HG03571 (cell line): ENCODE measurements at regions not wholly inside any gene's neighbourhood (a gene's known extent, or its start where the extent isn't known, plus 50 kb on each side); places are given as distances from the start of the nearest gene placed in this dataset.
"Not testable (repeated sequence)": the region's sequence is repeated elsewhere in the genome, so short reads cannot be mapped to it uniquely, and the experiment has no call there.

Experiments
- ATAC-seq: cut with Tn5 transposase; IDR thresholded peaks from one replicate; pipeline ENCODE4 v1.9.1; 2021; ENCODE audit not compliant: unreplicated experiment

DNA sequence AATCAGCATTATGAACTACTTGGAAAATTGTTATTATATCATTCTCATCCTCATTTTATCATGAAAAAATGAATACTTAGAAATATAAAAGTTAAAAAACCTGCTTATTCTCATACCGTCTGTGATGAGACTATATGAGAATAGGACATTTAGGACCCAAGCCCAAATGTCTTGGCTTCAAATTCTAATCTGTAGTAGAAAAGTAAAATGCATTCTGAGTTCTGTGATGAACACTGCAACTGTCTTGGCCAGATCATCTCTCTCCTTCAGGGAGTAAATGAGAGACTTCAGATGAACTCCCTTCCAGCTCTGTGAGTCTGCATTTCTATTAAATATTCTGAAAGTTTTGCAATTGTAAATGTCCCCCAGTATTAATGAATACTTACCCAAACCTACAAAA, 940.7 kb upstream of the KLHL29 start:
- no peak for ATAC-seq

DNA sequence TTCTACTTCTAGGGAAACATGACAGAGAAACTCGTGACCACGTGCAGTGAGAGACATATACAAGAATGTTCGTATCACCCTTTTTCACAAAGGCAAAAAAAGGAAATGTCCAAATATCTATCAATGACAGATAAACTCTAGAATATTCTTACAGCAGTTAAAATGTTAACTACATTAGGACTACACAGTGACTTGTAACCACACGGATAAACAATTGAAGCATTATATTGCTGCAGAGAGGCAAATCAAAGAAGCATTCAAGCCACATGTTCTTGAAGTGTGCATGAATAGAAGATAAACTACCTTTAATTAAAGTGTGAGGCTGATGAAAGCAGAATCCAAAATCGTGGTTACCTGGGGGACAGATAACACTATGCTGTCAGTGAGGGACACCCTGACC, 935.3 kb upstream of the KLHL29 start:
- no peak for ATAC-seq

DNA sequence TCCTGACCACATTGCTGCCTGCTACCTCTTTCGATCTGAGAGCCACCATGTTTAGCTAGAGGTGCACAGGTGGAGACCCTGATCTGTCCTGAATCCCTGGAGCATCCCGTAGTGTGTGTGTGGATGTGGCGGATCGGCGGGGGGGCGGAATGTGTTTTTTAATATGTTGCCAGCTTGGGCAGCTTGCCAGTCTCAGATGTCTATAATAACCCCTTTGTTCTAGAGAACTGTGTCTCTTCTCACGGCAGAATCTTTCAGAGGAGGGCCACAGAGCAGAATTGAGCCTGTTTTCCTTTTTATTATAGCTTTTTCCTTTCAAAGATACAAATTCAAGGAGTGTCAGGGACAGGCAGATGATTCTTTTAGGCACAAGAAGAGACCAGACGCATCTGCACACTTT, 934.1 kb upstream of the KLHL29 start:
- no peak for ATAC-seq

DNA sequence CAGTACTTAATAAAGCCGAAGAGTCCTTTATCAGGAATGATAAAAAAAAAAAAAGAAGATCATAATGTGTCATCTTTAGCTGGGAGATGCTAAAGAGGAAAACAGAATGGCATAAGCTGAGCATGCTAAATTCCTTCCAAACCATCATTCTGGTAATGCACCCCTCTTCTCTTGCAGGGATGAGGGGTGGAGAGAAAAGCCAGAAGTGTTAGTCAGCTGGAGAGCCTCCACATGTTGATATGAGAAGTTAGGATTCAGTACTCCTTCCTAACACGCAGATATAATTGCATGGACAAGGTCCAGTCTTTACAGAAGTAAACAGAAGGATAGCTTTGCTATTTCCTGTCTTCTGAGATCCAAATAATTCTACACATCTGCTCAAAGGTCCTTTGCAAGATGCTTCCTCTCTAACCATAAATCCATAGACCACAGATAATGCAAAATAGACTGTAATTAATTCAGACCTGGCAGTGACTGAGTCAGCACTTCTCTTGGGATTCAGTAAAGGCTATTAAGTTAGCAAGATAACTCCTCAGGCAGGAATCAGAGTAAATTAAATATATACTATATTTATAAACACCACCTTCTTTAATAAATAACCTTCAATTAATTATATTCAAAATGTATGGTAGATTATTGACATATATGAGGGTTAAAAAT, 930.0 kb upstream of the KLHL29 start:
- no peak for ATAC-seq

DNA sequence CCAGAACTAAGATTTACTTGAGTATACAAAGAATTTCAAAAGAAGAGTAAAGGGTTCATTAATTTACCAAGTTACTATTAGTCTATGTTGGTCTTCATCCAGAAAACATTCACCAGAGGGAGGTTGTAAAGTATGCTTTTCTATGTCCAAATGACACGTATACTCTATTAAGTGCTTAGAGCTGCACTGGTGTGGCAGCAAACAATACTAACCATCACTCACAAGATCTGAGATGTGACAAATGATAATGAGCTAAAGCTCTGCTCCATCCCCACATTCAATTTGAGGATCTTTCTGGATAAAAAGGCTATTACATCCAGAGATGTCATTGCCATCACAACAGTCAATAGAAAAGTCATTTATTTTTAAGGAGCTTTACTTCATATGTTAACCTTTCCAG, 926.5 kb upstream of the KLHL29 start:
- ATAC-seq, result no peak

DNA sequence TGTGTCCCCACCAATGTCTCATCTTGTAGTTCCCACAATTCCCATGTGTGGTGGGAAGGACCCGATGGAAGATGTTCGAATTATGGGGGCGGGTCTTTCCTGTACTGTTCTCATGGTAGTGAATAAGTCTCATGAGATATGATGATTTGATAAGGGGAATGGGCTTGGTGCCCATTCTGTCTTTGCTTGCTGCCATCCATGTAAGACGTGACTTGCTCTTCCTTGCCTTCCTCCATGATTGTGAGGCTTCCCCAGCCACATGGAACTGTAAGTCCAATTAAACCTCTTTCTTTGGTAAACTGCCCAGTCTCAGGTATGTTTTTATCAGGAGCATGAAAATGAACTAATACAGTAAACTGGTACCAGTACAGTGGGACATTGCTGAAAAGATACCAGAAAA, 909.9 kb upstream of the KLHL29 start:
- ATAC-seq, result not testable (repeated sequence)

DNA sequence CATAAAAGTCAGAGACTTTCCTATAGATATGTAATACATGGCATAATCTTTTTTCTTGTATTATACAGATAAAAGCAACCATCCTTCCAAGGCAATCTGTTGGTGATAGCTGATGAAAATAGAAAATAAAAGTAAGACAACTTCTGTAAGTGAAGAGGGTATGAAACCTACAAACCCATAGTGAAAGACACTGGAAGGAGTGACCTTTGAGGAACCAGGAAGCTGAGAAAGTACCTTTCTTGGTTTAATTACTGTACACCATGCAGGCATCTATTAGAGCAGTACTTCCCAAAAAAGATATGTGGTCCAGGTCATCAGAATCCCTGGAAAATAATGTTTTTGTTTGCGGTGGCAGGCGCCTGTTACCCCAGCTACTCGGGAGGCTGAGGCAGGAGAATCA, 906.6 kb upstream of the KLHL29 start:
- ATAC-seq, result no peak

DNA sequence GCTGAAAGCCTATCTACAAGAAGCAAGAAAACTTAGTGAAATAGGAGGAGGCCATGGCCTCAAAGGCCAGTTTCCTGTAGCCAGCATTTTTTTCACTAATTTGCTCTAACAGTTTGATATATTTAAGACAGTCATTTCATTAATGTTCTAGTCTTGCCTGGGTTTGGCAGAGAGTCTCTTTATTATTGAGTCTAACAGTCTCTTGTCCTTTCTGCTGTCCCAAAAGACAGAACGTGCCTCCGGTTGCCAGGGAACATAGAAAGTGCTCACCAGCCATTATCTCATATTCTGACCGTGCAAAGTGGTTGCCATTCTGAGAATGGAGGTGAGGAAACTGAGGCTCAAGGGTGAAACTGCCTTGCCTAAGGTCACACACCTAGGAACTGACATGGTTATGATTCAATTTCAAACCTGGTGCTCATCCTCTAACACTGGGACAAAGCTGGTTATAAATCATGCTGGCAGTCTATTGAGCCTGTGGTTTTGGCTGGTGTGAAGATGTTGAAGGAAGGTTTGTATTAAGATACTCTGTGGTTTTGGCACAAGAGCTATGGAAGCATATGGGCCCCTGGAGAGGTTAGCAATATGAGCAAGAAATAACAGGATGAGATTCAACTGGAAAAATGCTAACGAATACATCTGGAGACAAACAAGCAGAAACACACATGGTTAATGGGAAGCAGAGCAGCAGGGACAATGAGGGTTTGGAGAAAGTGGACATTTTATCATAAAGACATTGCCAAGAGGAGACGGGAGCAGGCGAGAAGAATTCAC, 903.3 kb upstream of the KLHL29 start:
- ATAC-seq, result no peak

DNA sequence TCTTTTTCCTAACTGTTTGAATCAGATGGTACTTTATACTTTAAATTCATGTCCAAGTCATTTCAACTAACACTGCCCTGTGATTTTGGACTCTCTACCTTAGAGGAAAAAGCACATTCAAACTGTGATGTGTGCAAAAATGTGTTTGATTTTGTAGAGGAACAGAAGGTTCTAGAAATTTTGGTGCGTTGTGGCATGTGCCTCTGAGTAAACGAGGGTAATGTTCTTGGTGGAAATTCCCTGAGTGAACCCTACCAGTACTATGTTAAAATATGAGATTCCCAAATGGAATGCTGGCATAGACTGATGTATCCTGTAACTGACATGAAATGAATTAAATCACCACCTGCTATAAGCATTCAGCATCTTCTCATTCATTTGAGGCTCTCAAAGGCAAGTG, 901.9 kb upstream of the KLHL29 start:
- ATAC-seq, result no peak

DNA sequence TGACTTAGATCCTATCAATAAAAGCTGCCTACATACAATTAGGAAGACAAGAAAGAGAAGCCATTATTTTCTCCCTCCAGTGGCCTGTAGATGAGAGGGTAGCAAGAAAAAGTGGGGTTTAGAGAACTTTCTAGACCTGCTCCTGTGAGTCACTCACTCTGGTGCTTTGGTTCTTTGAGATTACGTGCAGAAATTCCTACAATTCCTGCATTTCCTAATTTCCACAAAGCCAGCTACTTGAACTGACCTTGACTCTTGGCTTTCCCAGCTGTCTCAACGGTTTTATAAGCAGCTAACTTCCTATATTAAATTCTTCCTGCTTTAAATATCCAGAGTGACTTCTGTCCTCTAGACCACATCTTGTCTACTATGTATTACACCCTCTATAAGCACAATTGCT, 899.5 kb upstream of the KLHL29 start:
- no peak for ATAC-seq

DNA sequence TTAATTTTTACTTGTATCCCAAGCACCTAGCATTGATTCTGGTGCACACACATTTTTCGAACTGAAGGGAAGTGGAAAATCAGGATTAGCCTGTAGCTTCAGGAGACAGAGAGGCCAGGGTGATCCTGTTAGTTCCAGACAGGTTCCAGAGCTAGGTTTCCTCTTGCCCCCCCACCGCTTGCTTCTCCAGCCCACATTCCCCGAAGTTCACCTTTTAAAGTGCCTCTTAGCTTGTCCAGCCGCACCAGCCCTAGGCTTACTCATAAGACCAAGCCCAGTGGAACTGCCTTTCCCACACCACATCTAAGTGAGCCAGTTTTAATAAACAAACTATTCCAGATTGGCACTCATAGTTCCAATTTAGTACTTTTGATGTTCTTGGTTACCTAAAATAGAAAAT, 898.6 kb upstream of the KLHL29 start:
- no peak for ATAC-seq

DNA sequence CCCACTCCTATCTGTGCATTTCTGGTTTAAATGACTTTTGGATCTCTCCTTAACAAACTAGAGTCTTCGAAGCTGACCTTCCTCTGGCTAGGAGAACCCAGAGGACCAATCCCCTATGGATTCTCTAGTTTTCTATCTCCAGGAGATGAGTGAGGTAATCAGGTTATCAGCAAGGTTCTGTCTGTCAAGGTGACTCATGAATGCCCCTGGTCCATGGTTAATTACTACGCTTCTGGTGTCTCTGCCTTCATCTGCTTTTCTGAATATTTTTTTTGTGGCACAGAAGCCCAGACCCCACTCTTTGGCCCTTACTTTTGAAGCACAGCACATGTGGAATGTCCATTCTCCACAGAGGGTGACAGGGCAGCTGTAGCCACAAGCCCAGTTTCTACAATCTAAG, 897.9 kb upstream of the KLHL29 start:
- no peak for ATAC-seq

DNA sequence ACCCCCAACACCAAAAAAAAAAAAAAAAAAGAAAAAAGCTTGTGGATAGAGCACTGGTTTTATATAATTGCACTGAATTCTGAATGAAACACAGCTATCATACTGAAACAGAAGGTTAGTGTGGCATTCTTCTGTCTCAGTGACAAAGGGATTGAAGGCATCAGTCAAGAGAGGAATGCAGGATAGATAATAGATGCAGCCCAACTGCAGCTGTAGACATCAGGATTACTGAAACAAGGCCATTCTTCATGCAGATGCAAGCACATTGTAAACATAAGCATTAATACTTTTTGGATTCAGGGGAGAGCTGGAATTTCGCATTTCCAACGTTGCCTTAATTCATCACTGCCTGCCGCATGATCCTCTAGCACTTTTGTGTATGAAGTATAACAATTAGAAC, 897.4 kb upstream of the KLHL29 start:
- no peak for ATAC-seq

DNA sequence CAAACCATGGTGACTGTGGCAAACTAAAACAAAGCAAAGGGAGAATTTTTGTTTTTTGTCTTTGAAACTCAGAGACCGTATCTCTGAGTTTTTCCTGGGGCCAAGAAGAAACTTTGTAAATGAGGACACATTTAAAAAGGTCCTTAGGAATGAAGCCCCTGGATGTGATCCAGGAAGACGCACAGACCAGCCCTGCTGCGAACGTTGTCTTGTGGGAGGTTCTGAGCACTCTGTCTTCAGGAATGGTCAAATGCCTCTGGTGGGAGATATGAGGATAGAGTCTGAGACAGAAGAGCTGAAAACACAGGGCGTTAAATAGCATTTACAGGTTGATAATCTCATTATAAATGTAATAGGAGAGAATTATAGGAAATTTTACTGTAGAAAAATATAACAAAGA, 893.5 kb upstream of the KLHL29 start:
- ATAC-seq, result no peak

DNA sequence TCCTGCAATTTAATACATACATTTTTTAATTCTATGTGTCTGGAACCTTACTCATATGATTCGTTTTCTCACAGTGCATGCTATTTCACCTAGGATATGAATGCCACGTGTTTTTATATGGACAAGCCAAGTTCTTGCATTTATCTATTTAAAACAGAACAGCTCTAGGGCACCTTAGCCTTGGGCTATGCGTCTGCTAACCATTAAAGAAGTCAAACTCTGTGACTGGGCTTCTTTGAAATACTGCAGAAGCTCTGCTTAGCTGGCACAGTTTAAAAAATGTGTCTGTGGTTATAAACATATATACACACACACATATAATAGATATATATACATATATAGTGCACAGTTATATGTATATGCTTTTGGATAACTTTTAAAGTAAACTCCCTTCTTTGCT, 890.8 kb upstream of the KLHL29 start:
- no peak for ATAC-seq

DNA sequence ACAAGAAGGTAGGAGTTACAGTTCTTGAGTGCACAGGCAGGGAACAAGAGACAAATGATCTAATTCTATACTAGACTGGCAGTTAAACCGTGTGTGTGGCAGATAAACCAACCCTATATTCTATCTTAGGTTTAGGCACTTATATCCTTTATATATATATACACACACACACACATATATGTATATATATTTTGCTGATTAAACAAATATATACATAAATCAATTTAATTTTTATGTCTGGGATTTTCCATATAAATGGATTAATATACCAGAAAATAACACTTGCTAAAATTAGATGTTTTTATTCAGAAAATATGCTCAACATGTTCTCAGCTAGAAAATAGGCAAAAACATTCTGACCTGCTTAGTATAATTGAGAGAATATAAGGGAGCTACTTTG, 887.9 kb upstream of the KLHL29 start:
- ATAC-seq, result no peak

DNA sequence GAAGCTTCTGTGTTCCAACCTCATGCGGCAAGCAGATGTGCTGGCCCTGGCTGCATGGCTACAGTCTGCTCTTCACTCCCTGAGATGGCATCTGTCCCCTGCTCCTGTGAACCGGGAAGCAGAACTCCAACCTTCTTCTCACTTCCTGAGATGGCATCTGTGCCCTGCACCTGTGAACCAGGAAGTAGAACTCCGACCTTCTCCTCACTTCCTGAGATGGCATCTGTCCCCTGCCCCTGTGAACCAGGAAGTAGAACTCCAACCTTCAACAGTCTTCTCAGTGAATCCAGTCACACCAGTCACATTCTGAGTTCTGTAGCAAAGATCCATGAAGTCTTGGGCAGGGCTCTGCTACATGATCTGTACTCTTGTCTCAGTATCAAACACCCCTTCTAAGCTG, 887.2 kb upstream of the KLHL29 start:
- no peak for ATAC-seq

DNA sequence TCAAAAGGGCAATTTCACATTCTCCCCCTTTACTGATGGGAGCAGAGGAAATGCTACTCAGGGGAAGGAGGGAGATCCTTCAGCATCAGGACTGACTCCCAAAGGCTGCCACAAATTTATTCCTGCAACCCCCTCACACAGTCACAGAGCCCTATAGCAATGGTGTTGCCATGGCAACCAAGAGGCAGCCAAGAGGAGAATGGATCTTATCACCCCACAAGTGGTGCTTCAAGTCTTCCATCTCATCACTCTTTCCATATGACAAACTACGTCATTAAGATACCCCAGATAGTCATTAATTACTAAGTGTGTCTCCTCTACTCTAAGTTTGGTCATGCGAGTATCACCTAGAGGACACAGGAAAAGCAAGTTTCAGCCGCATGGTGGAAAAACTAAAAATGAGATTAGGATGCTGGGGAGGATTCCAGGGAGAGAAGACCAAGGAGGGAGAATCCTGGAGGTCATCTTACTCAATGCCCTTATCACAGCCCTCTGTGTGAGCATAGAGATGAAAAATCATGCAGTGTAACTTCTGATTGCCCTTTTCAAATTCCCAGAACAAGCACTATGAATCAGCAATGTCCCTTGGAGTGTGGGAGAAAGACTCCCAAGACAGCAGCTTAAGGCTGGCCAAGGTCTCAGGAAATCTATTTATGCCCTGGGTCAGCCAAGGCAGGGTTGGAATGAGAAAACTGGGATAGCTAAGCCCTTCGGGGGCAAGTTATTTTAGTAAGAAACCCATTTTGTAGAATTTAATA, 885.7 kb upstream of the KLHL29 start:
- ATAC-seq, result no peak

DNA sequence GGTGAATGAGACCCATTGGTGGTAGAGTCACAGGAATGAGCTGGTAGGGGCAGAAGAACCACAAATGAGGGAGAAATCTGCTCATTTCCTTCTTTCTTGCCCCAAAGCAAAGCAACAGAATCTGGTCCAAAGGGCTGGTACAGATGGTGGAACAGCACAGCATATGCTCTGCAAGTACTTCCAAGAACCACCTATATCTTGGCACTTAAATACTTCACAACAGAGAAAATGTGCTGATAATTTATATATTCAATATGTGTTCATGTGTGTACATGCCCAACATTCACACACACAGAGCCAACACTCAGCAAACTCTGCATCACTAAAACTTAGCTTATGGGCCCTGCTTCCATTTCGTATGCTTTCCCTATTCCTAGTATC, 884.4 kb upstream of the KLHL29 start:
- ATAC-seq, result no peak

DNA sequence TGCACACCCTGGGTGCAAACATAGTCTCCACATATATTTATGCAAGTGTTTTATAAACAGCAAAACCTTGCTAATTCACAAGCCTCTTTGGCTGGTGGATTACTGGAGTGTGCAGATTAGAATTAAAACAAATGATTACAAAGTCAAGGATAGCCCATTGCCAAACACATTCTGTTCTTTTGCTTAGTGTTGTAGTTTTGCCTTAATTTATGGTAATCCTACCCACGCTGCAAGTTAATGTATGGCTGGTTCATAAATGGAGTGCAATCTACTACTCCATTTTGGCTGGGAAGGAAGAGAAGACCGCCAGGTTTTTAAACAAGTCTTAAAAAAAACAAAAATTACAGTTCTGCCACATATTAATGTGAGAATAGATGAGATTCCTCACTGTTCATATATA, 883.1 kb upstream of the KLHL29 start:
- ATAC-seq, result no peak

DNA sequence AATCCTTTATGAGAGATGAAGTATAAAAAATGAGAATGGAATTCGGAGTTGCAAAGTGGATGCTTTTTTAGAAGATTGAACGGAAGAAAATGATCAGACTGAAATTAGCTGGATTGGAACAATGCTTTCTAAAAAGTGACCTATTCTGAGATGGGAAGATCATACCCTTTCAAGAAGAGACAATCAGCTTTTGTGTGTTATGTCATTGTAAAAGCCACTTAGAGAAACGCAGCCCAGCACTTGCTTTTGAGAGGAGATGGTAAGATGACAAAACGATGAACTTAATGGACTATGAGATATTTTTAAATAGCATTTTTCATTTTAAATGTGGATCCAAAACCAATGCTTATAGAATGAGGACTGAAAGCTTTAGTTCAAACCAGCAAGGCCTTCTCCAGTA, 871.4 kb upstream of the KLHL29 start:
- ATAC-seq, result no peak

DNA sequence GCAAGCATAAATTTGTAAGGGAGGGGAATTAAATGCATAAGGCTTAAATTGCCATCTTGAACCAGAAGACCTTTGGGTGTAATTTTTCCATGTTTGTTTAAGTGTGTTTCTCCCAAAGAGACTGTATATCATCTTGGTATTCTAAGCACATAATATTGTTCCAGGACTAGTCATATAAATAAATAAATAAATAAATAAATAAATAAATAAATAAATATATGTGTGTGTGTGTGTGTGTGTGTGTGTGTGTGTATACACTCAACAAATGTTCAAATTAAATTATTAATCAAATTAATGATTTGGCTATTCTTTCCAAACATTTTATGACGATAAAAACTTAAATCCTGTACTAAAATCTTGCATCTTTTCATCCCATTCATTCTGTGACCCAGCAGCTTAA, 867.8 kb upstream of the KLHL29 start:
- ATAC-seq, result no peak
